Aorta (tissue), 5 donors: ENCODE measurements at regions not wholly inside any gene's neighbourhood (a gene's known extent, or its start where the extent isn't known, plus 50 kb on each side); places are given as distances from the start of the nearest gene placed in this dataset.

ENCODE experiments used
- ATAC-seq: fragments of 200-7000 bp; cut with Tn5 transposase; one replicate; pipeline ENCODE4 v1.9.1; 2022; ENCODE audit warnings: moderate library complexity; ENCODE audit not compliant: low FRiP score
- DNase-seq, 2 donors: peaks; one replicate each; pipeline ENCODE4 v3.0.0-alpha.2; 2020
- H3K27ac ChIP-seq, 2 donors: one replicate each; pipeline ENCODE4 v1.5.1; 2013; ENCODE audit warnings: low read length in 2 of 2, mild to moderate bottlenecking in 2 of 2, moderate library complexity in 2 of 2, control low read depth in 1 of 2, inconsistent platforms in 1 of 2, low read depth in 1 of 2
- H3K27me3 ChIP-seq, 2 donors: one replicate each; pipeline ENCODE4 v1.6.1; 2013; ENCODE audit warnings: control low read depth in 1 of 2, low read length in 1 of 2, mild to moderate bottlenecking in 1 of 2, moderate library complexity in 1 of 2; ENCODE audit not compliant: insufficient read depth in 2 of 2, control insufficient read depth in 1 of 2
- H3K36me3 ChIP-seq, 2 donors: one replicate each; pipeline ENCODE4 v1.6.1; 2013; ENCODE audit warnings: control low read depth in 1 of 2, low read length in 1 of 2, mild to moderate bottlenecking in 1 of 2; ENCODE audit not compliant: insufficient read depth in 2 of 2, control insufficient read depth in 1 of 2
- H3K4me1 ChIP-seq, 2 donors: one replicate each; pipeline ENCODE4 v1.6.1; 2013; ENCODE audit warnings: low read length in 2 of 2, control low read depth in 1 of 2, mild to moderate bottlenecking in 1 of 2, moderate library complexity in 1 of 2; ENCODE audit not compliant: insufficient read depth in 2 of 2, control insufficient read depth in 1 of 2
- H3K4me3 ChIP-seq, 2 donors: one replicate each; pipeline ENCODE4 v1.5.1; 2013; ENCODE audit warnings: low read length in 2 of 2, control low read depth in 1 of 2, mild to moderate bottlenecking in 1 of 2
- H3K9me3 ChIP-seq: one replicate; pipeline ENCODE4 v1.6.1; 2013; ENCODE audit warnings: mild to moderate bottlenecking, low read length; ENCODE audit not compliant: control insufficient read depth
- WGBS, 2 donors: extraction: QIAGEN DNeasy Blood & Tissue Kit; methylation state at CpG; one replicate each; pipeline ENCODE4 v1.1.7; 2013; 5-methylcytosine and 5-hydroxymethylcytosine counted together
- intact Hi-C, 2 donors: fragments of 100-400 bp; cut with DNase I; formaldehyde crosslinking; loops; one replicate each; pipeline versions ENCODE4 v1.14.2 to v1.15.0; 2022
- donor health status: healthy with polysubstance abuse.
- donor health status: Bipolar disorder and iron deficiency.
- donor health status: DM: no; HTN: no; CAD: no.
- donor health status: DM: no; HTN: no; CAD: no.
- donor health status: DM: yes; HTN: yes; CAD: no.

- peak; percentile 70 for ATAC-seq
- H3K9me3 ChIP-seq: no peaks in the 10 kb centered on the region
- H3K36me3 ChIP-seq: no peaks in the 10 kb centered on the region
- peak in 1 of 2 donors; percentile 59 for DNase-seq
- 34 to 39% methylated on average over 6 of the region's 6 CpGs for WGBS, 2 donors
- H3K4me3 ChIP-seq: no peak overlapping the region
- no peaks in the 10 kb centered on the region for H3K27me3 ChIP-seq
- no peak overlapping the region for H3K27ac ChIP-seq
- no peaks in the 10 kb centered on the region for H3K4me1 ChIP-seq
- intact Hi-C loops: no loop called here
Measured at GRCh38 chr18:24763765-24764513, 303.5 kb downstream of the HRH4 start.

DNA sequence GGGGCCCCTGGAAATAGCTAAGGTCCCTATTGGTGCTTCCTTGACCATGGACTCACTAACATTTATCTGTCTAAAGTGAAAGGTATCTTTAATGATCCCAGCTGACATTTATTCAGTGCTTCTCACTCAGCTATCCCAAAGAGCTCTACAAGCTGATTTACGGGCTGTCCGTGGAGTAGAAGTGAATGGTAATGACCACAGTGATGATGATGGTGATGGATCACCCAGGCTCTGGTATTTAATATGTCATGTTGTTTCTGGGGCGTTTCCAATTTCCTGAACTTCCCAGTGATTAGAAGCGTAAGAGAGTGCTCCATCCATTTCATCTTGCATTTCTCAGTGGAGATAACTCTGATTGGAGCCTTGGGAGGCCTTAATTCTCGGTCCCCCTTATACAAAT lies 304.3 kb downstream of the HRH4 start:
- Histone ChIP-seq H3K36me3 (no peaks in the 10 kb centered on the region), H3K4me3 (no peak overlapping the region), H3K4me1 (no peaks in the 10 kb centered on the region), H3K27me3 (no peaks in the 10 kb centered on the region), H3K9me3 (no peaks in the 10 kb centered on the region), H3K27ac (no peak overlapping the region)
- no peak for ATAC-seq
- intact Hi-C loops: no loop called here
- WGBS, 2 donors: 71 to 75% methylated on average over 5 of the region's 5 CpGs
- no peak for DNase-seq

DNA sequence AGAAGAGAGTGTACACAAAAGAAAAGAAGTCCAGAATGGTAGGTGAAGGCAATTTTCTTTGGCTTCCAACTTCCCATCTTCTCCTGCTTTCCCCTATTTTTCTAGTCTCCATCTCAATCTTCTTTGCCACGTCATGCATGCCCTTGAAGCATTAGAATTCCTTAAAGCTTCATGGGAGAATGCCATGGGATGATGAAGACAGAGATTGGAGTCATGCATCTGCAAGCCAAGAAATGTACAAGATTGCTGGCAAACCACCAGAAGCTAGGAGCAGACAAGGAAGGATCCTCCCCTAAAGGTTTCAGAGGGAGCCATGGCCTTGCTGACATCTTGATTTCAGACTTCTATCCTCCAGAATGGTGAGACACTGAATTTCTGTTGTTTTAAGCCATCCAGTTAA lies 305.9 kb downstream of the HRH4 start:
- Histone ChIP-seq H3K27ac (no peak overlapping the region), H3K4me1 (no peaks in the 10 kb centered on the region), H3K9me3 (no peaks in the 10 kb centered on the region), H3K4me3 (no peak overlapping the region), H3K36me3 (no peaks in the 10 kb centered on the region), H3K27me3 (no peaks in the 10 kb centered on the region)
- intact Hi-C loops: no loop called here
- WGBS, 2 donors: 71 to 72% methylated on average over 1 of the region's 1 CpG
- ATAC-seq (no peak), DNase-seq (no peak)

DNA sequence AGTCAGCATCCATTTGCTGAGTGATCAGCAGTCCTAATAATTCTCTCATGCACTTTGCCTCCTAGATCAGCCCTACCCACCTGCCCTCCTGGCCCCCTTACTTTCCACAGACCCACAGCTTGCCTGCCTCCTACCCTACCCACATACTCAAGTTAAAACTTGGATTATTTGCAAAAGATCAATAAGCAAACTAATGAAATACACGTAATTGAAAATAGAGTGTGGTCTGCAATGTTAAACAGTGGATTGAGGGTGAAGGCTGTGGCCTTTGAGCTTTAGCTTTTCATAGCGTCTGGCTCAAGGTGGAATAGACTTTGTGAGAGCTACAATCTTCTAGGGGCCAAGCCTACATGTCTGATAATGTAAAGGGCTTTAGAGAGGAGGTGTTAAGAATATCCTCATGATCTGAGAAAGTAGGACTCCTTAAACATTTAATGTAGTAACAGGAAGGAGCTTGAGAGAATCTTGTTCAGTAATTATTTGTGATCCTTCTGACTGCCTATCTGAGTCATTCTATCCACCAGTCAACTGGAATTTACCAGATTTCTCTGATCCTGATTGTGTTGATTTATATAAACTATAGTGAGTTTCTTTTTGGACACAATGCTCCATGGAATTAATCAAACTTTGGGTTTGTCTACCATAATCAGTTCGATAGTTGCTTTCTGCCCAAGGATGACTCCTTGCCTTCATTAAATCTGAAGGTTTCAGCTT lies 310.0 kb downstream of the HRH4 start:
- DNase-seq: no peak
- no peak for ATAC-seq
- no peak overlapping the region for H3K4me3 ChIP-seq
- H3K4me1 ChIP-seq: no peaks in the 10 kb centered on the region
- H3K27me3 ChIP-seq: no peaks in the 10 kb centered on the region
- no peak overlapping the region for H3K27ac ChIP-seq
- no peaks in the 10 kb centered on the region for H3K9me3 ChIP-seq
- intact Hi-C loops: no loop called here
- WGBS, 2 donors: 93 to 95% methylated on average over 3 of the region's 3 CpGs
- H3K36me3 ChIP-seq: no peaks in the 10 kb centered on the region

GRCh38 chr18:24771300-24771699 lies 310.9 kb downstream of the HRH4 start:
- H3K27ac ChIP-seq: no peak overlapping the region
- H3K9me3 ChIP-seq: no peaks in the 10 kb centered on the region
- ATAC-seq: no peak
- no peaks in the 10 kb centered on the region for H3K27me3 ChIP-seq
- intact Hi-C loops: no loop called here
- no peaks in the 10 kb centered on the region for H3K4me1 ChIP-seq
- no peak overlapping the region for H3K4me3 ChIP-seq
- DNase-seq: no peak
- no peaks in the 10 kb centered on the region for H3K36me3 ChIP-seq

DNA sequence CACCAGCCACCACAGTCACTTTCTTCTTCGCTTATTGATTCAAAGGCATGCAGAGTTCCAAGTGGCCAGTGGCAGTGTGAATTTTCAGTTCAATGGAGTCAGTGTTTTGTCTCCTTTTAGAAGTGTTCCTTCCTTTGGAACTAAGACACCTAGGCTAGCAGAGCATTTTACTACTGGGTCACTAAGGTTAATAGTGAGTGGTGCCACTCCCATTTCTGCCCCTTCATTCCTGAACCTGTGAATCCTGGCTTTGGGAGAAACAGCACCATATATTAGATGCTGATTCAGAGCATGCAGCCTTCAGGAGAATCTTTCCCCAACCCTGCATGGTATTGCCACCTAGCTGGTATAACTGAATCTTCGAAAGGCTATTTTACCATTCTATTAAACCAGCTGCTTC lies 312.7 kb downstream of the HRH4 start:
- Histone ChIP-seq H3K4me1 (no peaks in the 10 kb centered on the region), H3K9me3 (no peaks in the 10 kb centered on the region), H3K27me3 (no peaks in the 10 kb centered on the region), H3K36me3 (no peaks in the 10 kb centered on the region), H3K27ac (no peak overlapping the region), H3K4me3 (no peak overlapping the region)
- WGBS, 2 donors: 92 to 94% methylated on average over 2 of the region's 2 CpGs
- intact Hi-C loops: no loop called here
- no peak for DNase-seq
- ATAC-seq: no peak

DNA sequence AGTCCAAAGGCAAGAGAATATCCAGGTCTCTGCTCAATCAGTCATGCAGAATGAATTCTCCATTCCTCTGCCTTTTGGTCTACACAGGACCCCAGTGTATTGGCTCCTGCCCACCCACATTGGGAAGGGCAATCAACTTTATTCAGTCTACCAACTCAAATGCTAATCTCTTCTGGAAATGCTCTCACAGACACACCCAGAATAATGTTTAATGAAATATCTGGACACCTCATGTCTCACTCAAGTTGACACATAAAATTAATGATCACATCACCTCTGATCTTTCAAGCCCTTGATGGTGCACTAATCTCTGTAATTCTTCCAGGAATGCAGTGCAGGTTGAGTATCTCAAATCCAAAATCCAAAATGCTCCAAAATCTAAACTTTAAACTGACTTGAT lies 315.6 kb downstream of the HRH4 start:
- ATAC-seq: no peak
- H3K4me3 ChIP-seq: no peak overlapping the region
- no peaks in the 10 kb centered on the region for H3K36me3 ChIP-seq
- H3K27ac ChIP-seq: no peak overlapping the region
- intact Hi-C loops: no loop called here
- H3K4me1 ChIP-seq: no peaks in the 10 kb centered on the region
- H3K27me3 ChIP-seq: no peaks in the 10 kb centered on the region
- H3K9me3 ChIP-seq: no peaks in the 10 kb centered on the region
- DNase-seq: no peak

DNA sequence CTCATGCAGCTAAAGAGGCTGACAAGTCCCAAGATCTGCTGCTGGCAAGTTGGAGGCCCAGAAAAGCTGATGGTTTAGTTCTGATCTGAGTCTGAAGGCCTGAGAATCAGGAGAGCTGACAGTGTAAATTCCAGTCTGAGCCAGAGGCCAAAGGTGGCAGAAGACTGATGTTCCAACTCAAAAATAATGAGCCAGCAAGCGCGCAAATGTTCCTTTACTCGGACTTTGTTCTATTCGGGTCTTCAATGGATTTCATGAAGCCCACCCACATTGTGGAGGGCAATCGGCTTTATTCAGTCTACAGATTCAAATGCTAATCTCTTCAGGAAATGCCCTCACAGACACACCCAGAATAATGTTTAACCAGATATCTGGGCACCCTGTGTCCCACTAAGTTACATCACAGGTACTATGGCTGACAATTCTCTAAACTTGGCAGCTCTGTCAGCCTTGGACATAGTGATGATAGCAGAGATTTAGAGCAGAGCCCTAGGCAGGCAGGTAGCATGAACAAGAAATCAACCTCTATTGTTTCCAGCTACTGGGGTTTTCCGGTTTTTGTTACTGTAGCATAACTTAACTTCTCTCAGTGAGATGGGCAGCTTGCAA lies 318.5 kb downstream of the HRH4 start:
- Histone ChIP-seq H3K4me3 (no peak overlapping the region), H3K36me3 (no peaks in the 10 kb centered on the region), H3K27ac (no peak overlapping the region), H3K4me1 (no peaks in the 10 kb centered on the region), H3K27me3 (no peaks in the 10 kb centered on the region), H3K9me3 (no peaks in the 10 kb centered on the region)
- ATAC-seq (no peak), DNase-seq (no peak)
- intact Hi-C loops: no loop called here
- 65 to 71% methylated on average over 6 of the region's 6 CpGs for WGBS, 2 donors

DNA sequence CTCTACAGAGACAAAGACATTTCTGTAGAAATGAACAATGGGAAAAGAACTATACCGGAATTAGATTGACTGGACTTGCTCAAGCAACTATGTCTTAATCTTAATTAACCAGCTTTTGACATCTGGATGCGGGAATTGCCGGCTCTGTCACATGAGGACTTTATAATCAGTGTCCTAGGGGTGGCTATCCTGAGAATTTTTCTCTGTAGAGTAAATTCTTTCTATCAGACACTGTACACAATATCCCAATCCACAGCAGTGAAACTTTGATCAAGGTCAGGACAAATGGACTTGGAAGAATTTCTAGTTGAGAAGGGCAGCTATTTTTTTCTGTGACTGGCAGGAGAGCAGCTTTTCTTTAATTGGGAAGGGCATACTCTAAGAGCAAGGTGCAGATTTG lies 322.1 kb downstream of the HRH4 start:
- WGBS, 2 donors: 73 to 80% methylated on average over 3 of the region's 3 CpGs
- DNase-seq: no peak
- no peak overlapping the region for H3K27ac ChIP-seq

More for the DNA sequence above, 322.1 kb downstream of the HRH4 start:
- H3K4me1 ChIP-seq: no peaks in the 10 kb centered on the region
- H3K4me3 ChIP-seq: no peak overlapping the region
- H3K36me3 ChIP-seq: no peaks in the 10 kb centered on the region
- no peaks in the 10 kb centered on the region for H3K27me3 ChIP-seq
- no peak for ATAC-seq
- H3K9me3 ChIP-seq: no peaks in the 10 kb centered on the region
- intact Hi-C loops: no loop called here
